Neural cell (in vitro differentiated cells): ENCODE measurements at regions not wholly inside any gene's neighbourhood (a gene's known extent, or its start where the extent isn't known, plus 50 kb on each side); places are given as distances from the start of the nearest gene placed in this dataset.

Experiments
- H2AFZ ChIP-seq: fragments of 200-600, 300-800 bp; sonication (generic), shearing (Covaris generic); 2 replicates; pipeline ENCODE4 v1.6.0; 2014; ENCODE audit warnings: low read depth, mild to moderate bottlenecking, antibody characterized with exemption, low read length, moderate library complexity
- H3F3A ChIP-seq: fragments of 200-600 bp; shearing (Covaris generic); 2 replicates; pipeline ENCODE4 v1.6.1; 2016; ENCODE audit warnings: mild to moderate bottlenecking, moderate library complexity, mixed read lengths, antibody characterized with exemption, low read length; ENCODE audit not compliant: insufficient read depth, poor library complexity, severe bottlenecking
- H3K27ac ChIP-seq: fragments of 200-600, 300-800 bp; sonication (generic), shearing (Covaris generic); 2 replicates; pipeline ENCODE4 v1.5.1; 2014; ENCODE audit warnings: mild to moderate bottlenecking, low read length, moderate library complexity
- H3K27me3 ChIP-seq: fragments of 300-800, 200-600 bp; sonication (generic), shearing (Covaris generic); 2 replicates; pipeline ENCODE4 v1.6.0; 2014; ENCODE audit warnings: mild to moderate bottlenecking, low read depth, low read length, moderate library complexity; ENCODE audit not compliant: insufficient read depth
- H3K36me3 ChIP-seq: fragments of 300-800, 200-600 bp; sonication (generic), shearing (Covaris generic); 2 replicates; pipeline ENCODE4 v1.5.1; 2014; ENCODE audit warnings: mild to moderate bottlenecking, antibody characterized with exemption, low read length, moderate library complexity; ENCODE audit not compliant: insufficient read depth
- H3K4me2 ChIP-seq: fragments of 300-800, 200-600 bp; sonication (generic), shearing (Covaris generic); 2 replicates; pipeline ENCODE4 v1.6.0; 2014; ENCODE audit warnings: mild to moderate bottlenecking, low read length
- H3K4me3 ChIP-seq: fragments of 300-800, 200-600 bp; sonication (generic), shearing (Covaris generic); 2 replicates; pipeline ENCODE4 v1.5.1; 2014; ENCODE audit warnings: mild to moderate bottlenecking, low read length, moderate library complexity
- H3K79me2 ChIP-seq: fragments of 200-600 bp; shearing (Covaris generic); replicated peaks from 2 replicates; pipeline ENCODE4 v1.6.0; 2014; ENCODE audit warnings: mild to moderate bottlenecking, low read length, moderate library complexity; ENCODE audit not compliant: insufficient read depth
- H3K9ac ChIP-seq: fragments of 300-800, 200-600 bp; sonication (generic), shearing (Covaris generic); 2 replicates; pipeline ENCODE4 v1.6.1; 2016; ENCODE audit warnings: mild to moderate bottlenecking, low read length, mixed read lengths
- H3K9me2 ChIP-seq: fragments of 200-600 bp; shearing (Covaris generic); 2 replicates; pipeline ENCODE4 v1.6.1; 2016; ENCODE audit warnings: mild to moderate bottlenecking, low read length, mixed read lengths; ENCODE audit not compliant: insufficient read depth
- H3K9me3 ChIP-seq: fragments of 200-600, 300-800 bp; sonication (generic), shearing (Covaris generic); 2 replicates; pipeline ENCODE4 v1.6.1; 2016; ENCODE audit warnings: mild to moderate bottlenecking, mixed run types, low read length, moderate library complexity, mixed read lengths
- H4K20me1 ChIP-seq: fragments of 200-600 bp; shearing (Covaris generic); 2 replicates; pipeline ENCODE4 v1.6.1; 2016; ENCODE audit warnings: mild to moderate bottlenecking, mixed run types; ENCODE audit not compliant: insufficient read depth
- CTCF ChIP-seq: fragments of 450-650 bp; IDR thresholded peaks from 2 replicates; pipeline ENCODE4 v1.5.1; 2014; ENCODE audit warnings: antibody characterized with exemption, mild to moderate bottlenecking, moderate library complexity; ENCODE audit not compliant: poor library complexity, severe bottlenecking
- EP300 ChIP-seq: fragments of 450-650 bp; conservative IDR thresholded peaks from 2 replicates; pipeline ENCODE4 v1.6.1; 2014; ENCODE audit warnings: antibody characterized with exemption, mild to moderate bottlenecking, moderate library complexity; ENCODE audit not compliant: poor library complexity, severe bottlenecking
- EZH2 ChIP-seq: fragments of 200-600, 300-800 bp; shearing (Covaris generic), sonication (generic); IDR thresholded peaks from 2 replicates; pipeline ENCODE4 v1.6.1; 2014; ENCODE audit warnings: antibody characterized with exemption, low read length, borderline replicate concordance, mild to moderate bottlenecking; ENCODE audit not compliant: insufficient read depth, poor library complexity, severe bottlenecking
- MXI1 ChIP-seq: fragments of 450-650 bp; conservative IDR thresholded peaks from 2 replicates; pipeline ENCODE4 v1.6.1; 2014; ENCODE audit warnings: antibody characterized with exemption, mild to moderate bottlenecking; ENCODE audit not compliant: poor library complexity, severe bottlenecking
- POLR2AphosphoS5 ChIP-seq: IDR thresholded peaks from 2 replicates; pipeline ENCODE4 v1.6.1; 2012
- RAD21 ChIP-seq: fragments of 450-650 bp; conservative IDR thresholded peaks from 2 replicates; pipeline ENCODE4 v1.6.1; 2014; ENCODE audit warnings: antibody characterized with exemption, mild to moderate bottlenecking, moderate library complexity
- TAF1 ChIP-seq: IDR thresholded peaks from 2 replicates; pipeline ENCODE4 v1.6.1; 2012; ENCODE audit warnings: low read depth
- TF ChIP-seq, protein P1 (sequence below): IDR thresholded peaks from 2 replicates; pipeline ENCODE4 v1.6.1; 2012; ENCODE audit warnings: borderline replicate concordance

DNA sequence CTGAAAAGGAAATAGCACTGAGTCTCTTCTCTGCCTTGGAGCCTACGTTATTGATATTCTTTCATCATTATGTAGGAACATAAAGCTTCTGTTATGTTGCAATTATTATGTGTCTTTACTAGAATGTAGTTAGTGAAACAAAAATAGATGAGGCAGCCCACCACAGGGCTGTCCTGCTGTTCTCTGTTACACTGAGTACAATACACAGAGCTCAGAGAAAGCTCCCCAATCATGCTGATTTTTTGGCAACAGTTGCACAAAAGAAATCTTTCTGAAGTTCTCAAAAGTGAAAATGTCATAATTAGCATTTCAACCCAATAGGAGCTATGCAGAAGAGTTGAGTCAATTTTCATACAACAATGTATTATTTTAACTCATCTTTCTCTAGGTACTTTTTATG is 119.5 kb downstream of the EFNB2 start:
- Histone ChIP-seq H3K9me2 (no peaks in the 10 kb centered on the region), H3K27me3 (no peaks in the 10 kb centered on the region), H3F3A (no peaks in the 10 kb centered on the region), H3K4me2 (no peak overlapping the region), H3K27ac (no peak overlapping the region), H2AFZ (no peak overlapping the region), H3K36me3 (no peaks in the 10 kb centered on the region), H3K9ac (no peak overlapping the region), H3K9me3 (no peaks in the 10 kb centered on the region), H4K20me1 (no peaks in the 10 kb centered on the region), H3K79me2 (no peaks in the 10 kb centered on the region), H3K4me3 (no peak overlapping the region)
- no peak for TF ChIP-seq RAD21
- TF ChIP-seq, protein P1, sequence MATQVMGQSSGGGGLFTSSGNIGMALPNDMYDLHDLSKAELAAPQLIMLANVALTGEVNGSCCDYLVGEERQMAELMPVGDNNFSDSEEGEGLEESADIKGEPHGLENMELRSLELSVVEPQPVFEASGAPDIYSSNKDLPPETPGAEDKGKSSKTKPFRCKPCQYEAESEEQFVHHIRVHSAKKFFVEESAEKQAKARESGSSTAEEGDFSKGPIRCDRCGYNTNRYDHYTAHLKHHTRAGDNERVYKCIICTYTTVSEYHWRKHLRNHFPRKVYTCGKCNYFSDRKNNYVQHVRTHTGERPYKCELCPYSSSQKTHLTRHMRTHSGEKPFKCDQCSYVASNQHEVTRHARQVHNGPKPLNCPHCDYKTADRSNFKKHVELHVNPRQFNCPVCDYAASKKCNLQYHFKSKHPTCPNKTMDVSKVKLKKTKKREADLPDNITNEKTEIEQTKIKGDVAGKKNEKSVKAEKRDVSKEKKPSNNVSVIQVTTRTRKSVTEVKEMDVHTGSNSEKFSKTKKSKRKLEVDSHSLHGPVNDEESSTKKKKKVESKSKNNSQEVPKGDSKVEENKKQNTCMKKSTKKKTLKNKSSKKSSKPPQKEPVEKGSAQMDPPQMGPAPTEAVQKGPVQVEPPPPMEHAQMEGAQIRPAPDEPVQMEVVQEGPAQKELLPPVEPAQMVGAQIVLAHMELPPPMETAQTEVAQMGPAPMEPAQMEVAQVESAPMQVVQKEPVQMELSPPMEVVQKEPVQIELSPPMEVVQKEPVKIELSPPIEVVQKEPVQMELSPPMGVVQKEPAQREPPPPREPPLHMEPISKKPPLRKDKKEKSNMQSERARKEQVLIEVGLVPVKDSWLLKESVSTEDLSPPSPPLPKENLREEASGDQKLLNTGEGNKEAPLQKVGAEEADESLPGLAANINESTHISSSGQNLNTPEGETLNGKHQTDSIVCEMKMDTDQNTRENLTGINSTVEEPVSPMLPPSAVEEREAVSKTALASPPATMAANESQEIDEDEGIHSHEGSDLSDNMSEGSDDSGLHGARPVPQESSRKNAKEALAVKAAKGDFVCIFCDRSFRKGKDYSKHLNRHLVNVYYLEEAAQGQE: no peak
- no peak for TF ChIP-seq EZH2
- TF ChIP-seq POLR2AphosphoS5: no peak
- TF ChIP-seq EP300: no peak
- TF ChIP-seq CTCF: no peak
- TF ChIP-seq MXI1: no peak

GRCh38 chr13:106415442-106415841 is 120.0 kb downstream of the EFNB2 start:
- Histone ChIP-seq H3K4me3 (no peak overlapping the region), H3K4me2 (no peak overlapping the region), H4K20me1 (no peaks in the 10 kb centered on the region), H3K9me2 (no peaks in the 10 kb centered on the region), H3F3A (no peaks in the 10 kb centered on the region), H3K79me2 (no peaks in the 10 kb centered on the region), H2AFZ (no peak overlapping the region), H3K36me3 (no peaks in the 10 kb centered on the region), H3K9ac (no peak overlapping the region), H3K27ac (no peak overlapping the region), H3K9me3 (no peaks in the 10 kb centered on the region), H3K27me3 (no peaks in the 10 kb centered on the region)
- TF ChIP-seq POLR2AphosphoS5 (no peak), TAF1 (no peak), RAD21 (no peak), EP300 (no peak), CTCF (no peak)
- TF ChIP-seq, protein P1: no peak
